Adrenal gland (tissue), 5 donors: ENCODE measurements at regions not wholly inside any gene's neighbourhood (a gene's known extent, or its start where the extent isn't known, plus 50 kb on each side); places are given as distances from the start of the nearest gene placed in this dataset.

Experiments
- CTCF ChIP-seq, 6 experiments: fragments of 450-650 bp in 4 of 6; fragments of 200-600 bp in 2 of 6; sonication (generic) in 1 of 6; IDR thresholded peaks; 1 replicate in 5 of 6; 2 replicates in 1 of 6; pipeline versions ENCODE4 v1.5.1 to v1.8.0; 2016 to 2021; ENCODE audit warnings: antibody characterized with exemption in 6 of 6, mild to moderate bottlenecking in 2 of 6, moderate library complexity in 1 of 6
- POLR2A ChIP-seq, 2 donors: fragments of 450-650 bp; IDR thresholded peaks; one replicate each; pipeline ENCODE4 v1.6.1; 2017; ENCODE audit warnings: antibody characterized with exemption in 2 of 2, mild to moderate bottlenecking in 2 of 2, moderate library complexity in 1 of 2
- donor health status: DM: no; HTN: no; CAD: no.

GRCh38 chr7:108911016-108911415, 341.3 kb downstream of the DNAJB9 start:
- no peak for TF ChIP-seq CTCF (IDR thresholded peaks at IDR 0.05)
- TF ChIP-seq POLR2A (IDR thresholded peaks at IDR 0.05), result no peak
